GM20000 (cell line): ENCODE measurements at regions not wholly inside any gene's neighbourhood (a gene's known extent, or its start where the extent isn't known, plus 50 kb on each side); places are given as distances from the start of the nearest gene placed in this dataset.

Experiments used
- DNase-seq: peaks from one replicate; pipeline ENCODE4 v3.0.0; 2012; ENCODE audit warnings: low spot score
- CTCF ChIP-seq: IDR thresholded peaks from 2 replicates; pipeline ENCODE4 v1.5.1; 2012; ENCODE audit warnings: mild to moderate bottlenecking, control low read depth; ENCODE audit errors: extremely low read depth, missing control alignments

GRCh38 chr2:71897836-71898235, 249.8 kb downstream of the CYP26B1 start:
- no peak for DNase-seq

GRCh38 chr2:71897137-71897480, 250.6 kb downstream of the CYP26B1 start:
- no peak for TF ChIP-seq CTCF

More at GRCh38 chr2:71897836-71898235, 249.8 kb downstream of the CYP26B1 start:
- no peak for TF ChIP-seq CTCF

GRCh38 chr2:71896385-71897136, 251.1 kb downstream of the CYP26B1 start:
- no peak for DNase-seq
- no peak for TF ChIP-seq CTCF

More at GRCh38 chr2:71897137-71897480, 250.6 kb downstream of the CYP26B1 start:
- no peak for DNase-seq

- DNase-seq = no peak
- no peak for TF ChIP-seq CTCF
These were observed 252.1 kb downstream of the CYP26B1 start for GRCh38 chr2:71895320-71896161.

GRCh38 chr2:71894261-71894660, 253.4 kb downstream of the CYP26B1 start:
- no peak for DNase-seq
- no peak for TF ChIP-seq CTCF

- TF ChIP-seq CTCF = no peak
- DNase-seq = no peak
These were observed 254.0 kb downstream of the CYP26B1 start for GRCh38 chr2:71893646-71894045.

GRCh38 chr2:71892896-71893295, 254.8 kb downstream of the CYP26B1 start:
- no peak for TF ChIP-seq CTCF
- no peak for DNase-seq
